ENCODE measurements at regions not wholly inside any gene's neighbourhood (a gene's known extent, or its start where the extent isn't known, plus 50 kb on each side); places are given as distances from the start of the nearest gene placed in this dataset.
"Not testable (repeated sequence)": the region's sequence is repeated elsewhere in the genome, so short reads cannot be mapped to it uniquely, and the experiment has no call there.

DNA sequence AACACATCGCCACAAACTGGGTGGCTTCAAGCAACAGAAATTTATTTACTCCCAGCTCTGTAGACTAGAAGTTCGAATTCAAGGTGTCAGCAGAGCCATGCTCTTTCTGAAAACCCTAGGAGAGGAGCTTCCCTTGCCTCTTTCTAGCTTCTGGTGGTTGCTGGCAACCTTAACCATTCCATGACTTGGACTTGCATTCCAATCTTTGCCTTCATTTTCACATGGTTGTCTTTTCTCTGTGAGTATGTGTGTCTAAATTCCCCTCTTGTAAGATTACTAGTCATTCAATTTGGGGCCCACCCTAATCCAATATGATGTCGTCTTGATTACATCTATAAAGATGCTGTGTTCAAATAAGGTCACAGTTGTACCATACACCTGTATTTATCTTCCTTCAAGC lies 65.9 kb upstream of the PRKG1 start:
- H3K27me3 Mint-ChIP-seq: peaks cover 10% of the 10 kb centered on the region
- TF ChIP-seq, protein P1, sequence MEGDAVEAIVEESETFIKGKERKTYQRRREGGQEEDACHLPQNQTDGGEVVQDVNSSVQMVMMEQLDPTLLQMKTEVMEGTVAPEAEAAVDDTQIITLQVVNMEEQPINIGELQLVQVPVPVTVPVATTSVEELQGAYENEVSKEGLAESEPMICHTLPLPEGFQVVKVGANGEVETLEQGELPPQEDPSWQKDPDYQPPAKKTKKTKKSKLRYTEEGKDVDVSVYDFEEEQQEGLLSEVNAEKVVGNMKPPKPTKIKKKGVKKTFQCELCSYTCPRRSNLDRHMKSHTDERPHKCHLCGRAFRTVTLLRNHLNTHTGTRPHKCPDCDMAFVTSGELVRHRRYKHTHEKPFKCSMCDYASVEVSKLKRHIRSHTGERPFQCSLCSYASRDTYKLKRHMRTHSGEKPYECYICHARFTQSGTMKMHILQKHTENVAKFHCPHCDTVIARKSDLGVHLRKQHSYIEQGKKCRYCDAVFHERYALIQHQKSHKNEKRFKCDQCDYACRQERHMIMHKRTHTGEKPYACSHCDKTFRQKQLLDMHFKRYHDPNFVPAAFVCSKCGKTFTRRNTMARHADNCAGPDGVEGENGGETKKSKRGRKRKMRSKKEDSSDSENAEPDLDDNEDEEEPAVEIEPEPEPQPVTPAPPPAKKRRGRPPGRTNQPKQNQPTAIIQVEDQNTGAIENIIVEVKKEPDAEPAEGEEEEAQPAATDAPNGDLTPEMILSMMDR (IDR thresholded peaks at IDR 0.05): no peak
- H3K36me3 Mint-ChIP-seq (ENCODE audit: low read depth): no peaks in the 10 kb centered on the region
- H3K4me3 Mint-ChIP-seq: no peak overlapping the region
- no peaks in the 10 kb centered on the region for H3K9me3 Mint-ChIP-seq
- DNase-seq (no peak), ATAC-seq (no peak)
- H3K27ac Mint-ChIP-seq: no peak overlapping the region
- POLR2A ChIA-PET: interaction anchor here (0.5 to 0.8 kb wide), 2 partner anchors 11 to 1048 kb away, joined by 3 read pairs; no protein-coding TSS in a partner anchor
- CTCF ChIA-PET: interaction anchor here (1.6 to 1.8 kb wide), 2 partner anchors 381 to 1208 kb away, joined by 4 to 6 read pairs; no protein-coding TSS in a partner anchor
- intact Hi-C loops (cut with micrococcal nuclease): no loop called here
- no peaks in the 10 kb centered on the region for H3K4me1 Mint-ChIP-seq (ENCODE audit: low read depth)

GRCh38 chr10:51010977-51011376 lies 63.3 kb upstream of the PRKG1 start:
- Mint-ChIP-seq H3K4me1 (ENCODE audit: low read depth) (no peaks in the 10 kb centered on the region), H3K27ac (no peak overlapping the region), H3K4me3 (no peak overlapping the region), H3K27me3 (peaks cover 10% of the 10 kb centered on the region), H3K36me3 (ENCODE audit: low read depth) (no peaks in the 10 kb centered on the region), H3K9me3 (no peaks in the 10 kb centered on the region)
- ChIA-PET POLR2A (no interaction called here), CTCF (interaction anchor here (0.8 kb wide), 1 partner anchor 80 kb away, joined by 3 read pairs; no protein-coding TSS in a partner anchor)
- peak; percentile 5 for DNase-seq
- intact Hi-C loops (cut with micrococcal nuclease): loop anchor here (5.0 kb wide), 2 partner anchors 951 to 1206 kb away; no protein-coding TSS in a partner anchor
- TF ChIP-seq, protein P1 (IDR thresholded peaks at IDR 0.05): peak; percentile 86
- no peak for ATAC-seq

GRCh38 chr10:51012073-51012472 lies 62.2 kb upstream of the PRKG1 start:
- POLR2A ChIA-PET: no interaction called here
- no peaks in the 10 kb centered on the region for H3K9me3 Mint-ChIP-seq
- no peak overlapping the region for H3K4me3 Mint-ChIP-seq
- no peak overlapping the region for H3K27ac Mint-ChIP-seq
- peaks cover 10% of the 10 kb centered on the region for H3K27me3 Mint-ChIP-seq
- CTCF ChIA-PET: no interaction called here
- intact Hi-C loops (cut with micrococcal nuclease): loop anchor here (5.0 kb wide), 2 partner anchors 950 to 1205 kb away; no protein-coding TSS in a partner anchor
- H3K36me3 Mint-ChIP-seq (ENCODE audit: low read depth): no peaks in the 10 kb centered on the region
- TF ChIP-seq, protein P1 (IDR thresholded peaks at IDR 0.05): no peak
- no peak for DNase-seq
- ATAC-seq: no peak
- H3K4me1 Mint-ChIP-seq (ENCODE audit: low read depth): no peaks in the 10 kb centered on the region

GRCh38 chr10:51014680-51015389 lies 59.5 kb upstream of the PRKG1 start:
- ATAC-seq: no peak
- ChIA-PET CTCF (no interaction called here), POLR2A (interaction anchor here (0.7 kb wide), 1 partner anchor 8 kb away, joined by 3 read pairs; no protein-coding TSS in a partner anchor)
- TF ChIP-seq, protein P1 (IDR thresholded peaks at IDR 0.05): no peak
- Mint-ChIP-seq H3K27ac (no peak overlapping the region), H3K36me3 (ENCODE audit: low read depth) (no peaks in the 10 kb centered on the region), H3K4me1 (ENCODE audit: low read depth) (no peaks in the 10 kb centered on the region), H3K4me3 (no peak overlapping the region), H3K27me3 (peaks cover 8% of the 10 kb centered on the region), H3K9me3 (no peaks in the 10 kb centered on the region)
- intact Hi-C loops (cut with micrococcal nuclease): loop anchor here (5.0 kb wide), 2 partner anchors 947 to 1202 kb away; no protein-coding TSS in a partner anchor
- no peak for DNase-seq

GRCh38 chr10:51015390-51015754 lies 58.9 kb upstream of the PRKG1 start:
- H3K27ac Mint-ChIP-seq; DNase-seq; H3K36me3 Mint-ChIP-seq (ENCODE audit: low read depth); H3K27me3 Mint-ChIP-seq; CTCF ChIA-PET; H3K4me1 Mint-ChIP-seq (ENCODE audit: low read depth); intact Hi-C loops (cut with micrococcal nuclease); ATAC-seq; POLR2A ChIA-PET; H3K9me3 Mint-ChIP-seq; H3K4me3 Mint-ChIP-seq: not testable (repeated sequence)
